SK-MEL-5 (cell line): ENCODE measurements at regions not wholly inside any gene's neighbourhood (a gene's known extent, or its start where the extent isn't known, plus 50 kb on each side); places are given as distances from the start of the nearest gene placed in this dataset.
"Not testable (repeated sequence)": the region's sequence is repeated elsewhere in the genome, so short reads cannot be mapped to it uniquely, and the experiment has no call there.

ENCODE experiments used
- DNase-seq: peaks from one replicate; pipeline ENCODE4 v3.0.0-alpha.2; 2016; ENCODE audit warnings: low read depth, low spot score
- in situ Hi-C: cut with HindIII; loops from 2 replicates; pipeline ENCODE4 v1.10.0; 2016; ENCODE audit warnings: low sequenced_read_pairs, high pct_unique_total_duplicates, low pct_unique_long_range_greater_than_20kb

- in situ Hi-C loops, result no loop called here
- no peak for DNase-seq
Observed at GRCh38 chr12:30308010-30308717, 387.5 kb downstream of the IPO8 start.

- in situ Hi-C loops, result no loop called here
- DNase-seq, result no peak
Observed at GRCh38 chr12:30304528-30304927, 391.1 kb downstream of the IPO8 start.

- DNase-seq, result no peak
- in situ Hi-C loops, result no loop called here
Observed at GRCh38 chr12:30301291-30301690, 394.4 kb downstream of the IPO8 start.

- DNase-seq, result no peak
- in situ Hi-C loops, result no loop called here
Observed at GRCh38 chr12:30296486-30296885, 399.2 kb downstream of the IPO8 start.

- peak; percentile 70 for DNase-seq
- in situ Hi-C loops, result no loop called here
Observed at GRCh38 chr12:30286345-30286926, 409.2 kb downstream of the IPO8 start.

- no peak for DNase-seq
- in situ Hi-C loops, result no loop called here
Observed at GRCh38 chr12:30278401-30278800, 417.3 kb downstream of the IPO8 start.

GRCh38 chr12:30272515-30272914 is 423.2 kb downstream of the IPO8 start:
- DNase-seq, in situ Hi-C loops: not testable (repeated sequence)

- in situ Hi-C loops, result no loop called here
- DNase-seq, result no peak
Observed at GRCh38 chr12:30269496-30269895, 426.2 kb downstream of the IPO8 start.

- DNase-seq, result peak; percentile 65
- in situ Hi-C loops, result no loop called here
Observed at GRCh38 chr12:30268041-30268440, 427.6 kb downstream of the IPO8 start.

- in situ Hi-C loops, result no loop called here
- DNase-seq, result no peak
Observed at GRCh38 chr12:30263434-30263833, 432.2 kb downstream of the IPO8 start.

- DNase-seq, result no peak
- in situ Hi-C loops, result no loop called here
Observed at GRCh38 chr12:30257618-30258017, 438.1 kb downstream of the IPO8 start.

GRCh38 chr12:30251546-30251945 is 444.1 kb downstream of the IPO8 start:
- in situ Hi-C loops, result no loop called here
- DNase-seq, result no peak

- in situ Hi-C loops, result no loop called here
Observed at GRCh38 chr12:30243426-30243825, 452.2 kb downstream of the IPO8 start.

GRCh38 chr12:30219047-30219446 is 435.3 kb upstream of the TMTC1 start:
- in situ Hi-C loops, result no loop called here
- DNase-seq, result no peak

More at GRCh38 chr12:30243426-30243825, 452.2 kb downstream of the IPO8 start:
- peak; percentile 17 for DNase-seq

- DNase-seq, result no peak
- in situ Hi-C loops, result no loop called here
Observed at GRCh38 chr12:30218073-30218472, 434.3 kb upstream of the TMTC1 start.

- in situ Hi-C loops, result no loop called here
- no peak for DNase-seq
Observed at GRCh38 chr12:30213166-30213565, 429.4 kb upstream of the TMTC1 start.

- no peak for DNase-seq
- in situ Hi-C loops, result no loop called here
Observed at GRCh38 chr12:30211743-30212142, 428.0 kb upstream of the TMTC1 start.

- in situ Hi-C loops, result no loop called here
- DNase-seq, result no peak
Observed at GRCh38 chr12:30203981-30204380, 420.2 kb upstream of the TMTC1 start.

- no peak for DNase-seq
- in situ Hi-C loops, result no loop called here
Observed at GRCh38 chr12:30202521-30203254, 418.9 kb upstream of the TMTC1 start.
